Colonic mucosa (tissue), 4 donors: ENCODE measurements at regions not wholly inside any gene's neighbourhood (a gene's known extent, or its start where the extent isn't known, plus 50 kb on each side); places are given as distances from the start of the nearest gene placed in this dataset.

Experiments
- DNase-seq: peaks from one replicate; pipeline ENCODE4 v3.0.0-alpha.2; 2020
- H3K27ac ChIP-seq: fragments of 200-600 bp; one replicate; pipeline ENCODE4 v1.8.0; 2021
- H3K27me3 ChIP-seq: fragments of 200-600 bp; one replicate; pipeline ENCODE4 v1.8.0; 2021
- H3K36me3 ChIP-seq: fragments of 200-600 bp; one replicate; pipeline ENCODE4 v1.8.0; 2021
- H3K4me1 ChIP-seq: fragments of 200-600 bp; one replicate; pipeline ENCODE4 v1.8.0; 2021; ENCODE audit warnings: mild to moderate bottlenecking
- H3K4me3 ChIP-seq: fragments of 200-600 bp; one replicate; pipeline ENCODE4 v1.8.0; 2021
- H3K9ac ChIP-seq, 2 donors: one replicate each; pipeline ENCODE4 v1.7.0; 2013; ENCODE audit warnings: control low read depth in 2 of 2, low read depth in 2 of 2, low read length in 2 of 2
- H3K9me3 ChIP-seq: fragments of 200-600 bp; one replicate; pipeline ENCODE4 v1.8.0; 2021
- CTCF ChIP-seq: fragments of 200-600 bp; IDR thresholded peaks from one replicate; pipeline ENCODE4 v1.8.0; 2022; ENCODE audit warnings: antibody characterized with exemption, mild to moderate bottlenecking
- intact Hi-C: fragments of 100-400 bp; cut with DNase I; formaldehyde crosslinking; loops from one replicate; pipeline ENCODE4 v1.14.1; 2022
- donor health status: healthy.
- donor health status: DM: no; HTN: no; CAD: no.
- donor health status: DM: no; HTN: no; CAD: no.

GRCh38 chr2:144796164-144796563 is 276.2 kb upstream of the ZEB2 start:
- H3K27ac ChIP-seq, result no peak overlapping the region
- H3K9me3 ChIP-seq, result no peaks in the 10 kb centered on the region
- H3K9ac ChIP-seq, result no peak overlapping the region
- TF ChIP-seq CTCF, result no peak
- no peaks in the 10 kb centered on the region for H3K4me1 ChIP-seq
- no peak overlapping the region for H3K4me3 ChIP-seq
- no peaks in the 10 kb centered on the region for H3K36me3 ChIP-seq
- no peak for DNase-seq
- H3K27me3 ChIP-seq, result no peaks in the 10 kb centered on the region
- intact Hi-C loops, result no loop called here

- H3K4me1 ChIP-seq, result no peaks in the 10 kb centered on the region
- DNase-seq, result no peak
- H3K36me3 ChIP-seq, result no peaks in the 10 kb centered on the region
- H3K9ac ChIP-seq, result no peak overlapping the region
- no peak for TF ChIP-seq CTCF
- no peaks in the 10 kb centered on the region for H3K27me3 ChIP-seq
- no peak overlapping the region for H3K4me3 ChIP-seq
- no peaks in the 10 kb centered on the region for H3K9me3 ChIP-seq
- intact Hi-C loops, result no loop called here
- H3K27ac ChIP-seq, result no peak overlapping the region
Measured at GRCh38 chr2:144785253-144785652, 265.3 kb upstream of the ZEB2 start.

GRCh38 chr2:144780983-144781382 is 261.1 kb upstream of the ZEB2 start:
- intact Hi-C loops, result no loop called here
- H3K4me3 ChIP-seq, result no peak overlapping the region
- no peaks in the 10 kb centered on the region for H3K4me1 ChIP-seq
- H3K36me3 ChIP-seq, result no peaks in the 10 kb centered on the region
- H3K27me3 ChIP-seq, result no peaks in the 10 kb centered on the region
- H3K9ac ChIP-seq, result no peak overlapping the region
- TF ChIP-seq CTCF, result no peak
- no peaks in the 10 kb centered on the region for H3K9me3 ChIP-seq
- no peak overlapping the region for H3K27ac ChIP-seq
- no peak for DNase-seq

- Histone ChIP-seq H3K27ac (no peak overlapping the region), H3K9me3 (no peaks in the 10 kb centered on the region), H3K36me3 (no peaks in the 10 kb centered on the region), H3K27me3 (no peaks in the 10 kb centered on the region), H3K4me3 (no peak overlapping the region), H3K9ac (no peak overlapping the region), H3K4me1 (no peaks in the 10 kb centered on the region)
- no peak for DNase-seq
- intact Hi-C loops, result no loop called here
- TF ChIP-seq CTCF, result no peak
Measured at GRCh38 chr2:144776766-144777165, 256.8 kb upstream of the ZEB2 start.

GRCh38 chr2:144774809-144775208 is 254.9 kb upstream of the ZEB2 start:
- H3K4me1 ChIP-seq, result no peaks in the 10 kb centered on the region
- no peak for TF ChIP-seq CTCF
- DNase-seq, result no peak
- H3K4me3 ChIP-seq, result no peak overlapping the region
- H3K27me3 ChIP-seq, result no peaks in the 10 kb centered on the region
- H3K36me3 ChIP-seq, result no peaks in the 10 kb centered on the region
- H3K9ac ChIP-seq, result no peak overlapping the region
- no peaks in the 10 kb centered on the region for H3K9me3 ChIP-seq
- intact Hi-C loops, result no loop called here
- no peak overlapping the region for H3K27ac ChIP-seq

GRCh38 chr2:144771348-144771747 is 251.4 kb upstream of the ZEB2 start:
- Histone ChIP-seq H3K36me3 (no peaks in the 10 kb centered on the region), H3K9me3 (no peaks in the 10 kb centered on the region), H3K9ac (no peak overlapping the region), H3K4me1 (no peaks in the 10 kb centered on the region), H3K27ac (no peak overlapping the region), H3K27me3 (no peaks in the 10 kb centered on the region), H3K4me3 (no peak overlapping the region)
- intact Hi-C loops, result no loop called here
- TF ChIP-seq CTCF, result no peak
- no peak for DNase-seq
